GM18907 (cell line): ENCODE measurements at regions not wholly inside any gene's neighbourhood (a gene's known extent, or its start where the extent isn't known, plus 50 kb on each side); places are given as distances from the start of the nearest gene placed in this dataset.

ENCODE experiments used
- ATAC-seq: cut with Tn5 transposase; IDR thresholded peaks from one replicate; pipeline ENCODE4 v1.9.1; 2021; ENCODE audit warnings: mild to moderate bottlenecking, moderate library complexity; ENCODE audit not compliant: unreplicated experiment

DNA sequence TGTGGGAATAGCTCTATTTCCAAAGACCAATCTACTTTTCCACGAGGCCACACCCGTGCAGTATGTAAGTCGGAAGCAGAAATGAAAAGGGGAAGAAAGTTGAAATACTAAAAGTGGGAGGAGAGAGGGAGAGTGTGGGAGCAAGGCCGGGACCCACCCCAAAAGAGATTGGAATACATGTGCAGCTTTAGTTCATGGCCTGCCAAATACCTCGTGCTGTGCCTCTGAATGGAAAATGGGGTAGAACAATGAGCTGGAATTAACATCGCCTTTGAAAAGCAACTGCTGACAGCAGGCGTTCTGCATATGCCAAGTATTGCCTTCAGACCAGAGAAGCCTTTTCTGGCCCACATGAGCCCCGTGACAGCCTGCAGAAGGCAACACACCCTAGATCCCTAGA, 155.6 kb downstream of the CD83 start:
- ATAC-seq = no peak

DNA sequence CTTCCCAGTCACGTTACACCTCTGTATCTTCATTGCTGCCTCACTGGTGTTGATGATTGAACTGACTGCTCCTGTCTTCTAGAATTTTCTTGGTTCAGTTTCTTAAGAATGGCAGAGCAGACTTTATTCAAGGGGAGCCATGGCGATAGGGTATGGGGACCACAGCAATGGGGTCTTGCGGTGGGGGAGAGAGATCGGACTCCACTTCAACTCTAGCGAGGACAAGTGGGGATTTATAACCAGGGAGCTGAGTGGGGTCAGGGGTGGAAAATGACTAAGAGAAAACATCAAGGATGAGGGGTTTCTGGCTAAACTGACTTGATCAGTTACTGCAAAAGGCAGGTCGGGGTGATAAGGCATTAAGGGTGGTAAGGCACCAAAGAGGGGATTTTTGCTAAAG, 156.4 kb downstream of the CD83 start:
- no peak for ATAC-seq

DNA sequence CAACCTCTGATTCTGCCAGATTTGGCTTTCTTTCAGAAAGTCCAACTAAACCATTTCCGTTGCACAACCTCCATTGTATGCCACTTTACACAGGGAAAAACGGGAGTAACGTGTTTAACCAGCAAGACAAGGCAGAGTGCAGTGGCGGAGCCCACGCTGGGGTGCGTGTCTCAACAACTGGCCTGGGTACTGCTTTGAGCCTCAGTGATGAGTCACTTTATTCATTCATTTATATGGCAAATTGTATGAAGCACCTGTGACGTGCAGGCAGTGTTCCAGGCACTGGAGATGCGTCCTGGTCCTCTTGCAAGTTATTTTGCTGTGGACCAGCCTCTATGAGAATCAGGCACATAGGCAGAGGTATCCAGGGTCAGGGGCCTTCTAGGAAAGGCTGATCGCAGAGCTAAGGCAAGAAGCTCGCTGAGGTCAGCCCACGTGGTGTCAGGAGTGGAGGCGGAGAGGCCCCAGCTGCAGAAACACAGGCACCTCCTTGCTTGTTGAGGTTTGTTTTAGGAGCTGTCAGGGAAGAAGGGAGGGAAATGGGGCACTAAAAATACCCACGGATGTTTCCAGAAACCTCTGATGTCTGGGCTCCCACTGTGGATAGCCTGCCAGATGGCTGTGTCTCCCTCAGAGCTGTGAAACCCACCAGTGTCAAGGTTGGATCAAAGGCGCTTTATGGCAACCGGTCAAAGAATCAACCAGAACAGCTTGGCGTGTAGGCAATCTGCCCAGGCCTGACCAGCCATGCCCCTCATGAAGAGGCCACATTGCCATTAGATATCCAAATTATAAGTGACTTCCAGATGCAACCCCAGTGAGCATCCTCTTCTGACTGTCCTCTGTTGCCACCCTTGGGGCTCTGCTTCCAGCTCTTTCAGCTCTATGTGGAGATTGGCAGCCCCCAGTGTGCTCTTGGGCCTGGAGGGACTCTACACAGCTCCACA, 157.2 kb downstream of the CD83 start:
- no peak for ATAC-seq

DNA sequence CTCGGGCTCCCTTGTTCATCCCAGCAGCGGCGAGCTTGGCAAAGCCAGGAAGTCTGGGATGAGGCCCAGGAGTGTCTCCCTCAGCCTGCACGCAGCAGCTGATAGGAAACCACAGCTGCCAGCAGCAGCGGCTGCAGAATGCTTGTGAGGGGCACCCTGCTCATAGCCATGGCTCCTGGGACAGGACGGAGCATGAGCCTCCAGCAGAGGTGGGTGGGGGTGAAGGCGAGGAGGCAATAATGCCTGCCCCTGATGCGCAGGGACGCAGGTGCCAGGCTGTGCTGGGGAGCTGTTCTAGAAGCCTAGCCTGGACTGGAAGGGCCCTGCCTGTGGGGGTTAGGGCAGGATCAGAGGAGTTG, 157.9 kb downstream of the CD83 start:
- no peak for ATAC-seq

DNA sequence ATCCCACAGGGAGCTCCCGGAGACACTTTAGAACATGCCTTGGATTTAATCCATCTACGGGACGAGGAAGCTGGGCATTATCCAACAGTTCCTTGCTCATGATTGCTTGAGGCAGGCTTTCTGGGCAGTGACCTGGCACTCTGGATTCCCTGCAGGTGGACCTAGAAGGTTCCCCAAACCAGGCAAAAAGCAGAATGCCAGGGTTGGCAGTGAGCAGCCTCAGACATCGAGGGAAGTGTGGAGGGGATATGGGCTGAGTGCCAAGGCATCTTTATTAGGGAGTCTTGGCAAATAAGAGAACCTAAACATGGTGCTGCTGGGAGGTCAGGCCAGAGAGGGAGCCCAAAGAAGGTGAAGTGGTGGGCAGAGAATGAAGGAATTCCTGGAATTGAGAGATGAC, 158.5 kb downstream of the CD83 start:
- ATAC-seq = no peak

DNA sequence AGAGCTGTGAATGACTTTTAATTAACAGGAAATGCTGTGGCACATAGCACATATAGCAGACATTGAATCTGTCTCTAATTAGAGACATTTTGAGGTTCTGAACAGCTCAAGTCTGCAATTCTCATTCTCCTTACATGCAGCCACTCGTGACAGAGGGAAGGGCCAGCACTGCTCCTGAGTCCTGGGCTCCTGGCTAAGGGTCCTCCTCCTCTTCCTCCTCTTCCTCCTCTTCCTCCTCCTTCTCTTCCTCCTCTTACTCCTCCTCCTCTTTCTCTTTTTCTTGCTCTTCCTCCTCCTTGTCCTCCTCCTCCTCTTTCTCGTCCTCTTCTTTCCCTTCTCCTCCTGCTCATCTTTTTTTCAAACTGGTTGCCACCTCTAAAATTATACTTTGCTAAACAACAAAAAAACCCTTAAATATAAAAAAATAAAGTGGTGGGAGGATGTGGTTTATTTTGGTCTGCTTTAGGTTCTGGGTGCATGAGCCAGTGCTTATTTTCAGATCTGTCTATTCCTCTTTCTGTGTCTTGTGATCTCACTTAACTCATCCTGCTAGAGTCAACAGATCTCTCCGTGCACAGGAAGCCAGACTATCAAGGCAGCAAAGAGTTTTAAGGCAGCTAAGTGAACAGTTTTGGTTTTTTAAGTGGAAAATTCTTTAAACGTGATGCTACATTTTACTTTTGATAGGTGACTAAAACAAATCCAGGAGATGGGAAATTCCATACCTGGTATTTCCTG, 159.3 kb downstream of the CD83 start:
- peak; percentile 82 for ATAC-seq

DNA sequence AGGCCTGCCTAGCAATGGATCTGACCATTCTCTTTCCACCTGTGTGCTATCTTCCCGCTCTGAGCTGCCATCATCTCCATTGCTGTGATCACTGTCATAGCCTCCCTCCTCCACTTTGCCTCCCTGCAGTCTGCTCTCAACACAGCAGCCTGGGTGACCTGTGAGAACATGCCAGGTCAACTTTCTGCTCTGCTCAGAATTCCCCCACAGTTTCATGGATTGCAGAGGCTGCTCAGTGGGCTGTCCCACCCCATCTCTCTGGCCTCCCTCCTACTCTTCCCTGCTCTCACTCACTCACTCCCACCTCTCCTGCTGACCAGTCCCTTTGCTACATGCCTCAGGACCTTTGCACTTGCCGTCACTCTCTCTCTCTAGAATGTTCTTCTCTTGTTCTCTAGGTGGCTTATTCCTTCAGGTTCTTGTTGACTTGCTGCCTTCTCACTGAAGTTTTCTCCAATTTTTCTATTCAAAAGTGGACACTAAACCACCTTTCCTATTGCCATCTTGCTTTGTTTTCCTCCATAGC, 159.9 kb downstream of the CD83 start:
- ATAC-seq = peak; percentile 29

DNA sequence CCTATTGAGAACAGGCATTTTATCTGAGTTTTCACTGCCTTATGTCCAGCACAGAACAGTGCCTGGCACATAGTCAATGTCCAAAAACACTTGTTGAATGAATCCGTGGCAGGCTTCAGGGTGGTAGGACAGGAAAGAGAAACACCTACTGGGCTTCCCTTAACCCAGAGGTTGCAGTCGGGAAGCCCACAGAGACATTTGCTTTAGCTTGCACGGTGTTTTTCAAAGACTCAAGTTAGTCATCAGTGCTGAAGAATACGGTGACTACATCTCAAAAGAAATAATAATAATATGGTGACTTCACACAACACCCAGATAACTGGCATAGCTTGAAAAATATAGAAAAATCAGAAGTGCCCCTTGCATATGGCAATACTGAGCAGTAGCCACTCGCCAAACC, 160.4 kb downstream of the CD83 start:
- no peak for ATAC-seq

DNA sequence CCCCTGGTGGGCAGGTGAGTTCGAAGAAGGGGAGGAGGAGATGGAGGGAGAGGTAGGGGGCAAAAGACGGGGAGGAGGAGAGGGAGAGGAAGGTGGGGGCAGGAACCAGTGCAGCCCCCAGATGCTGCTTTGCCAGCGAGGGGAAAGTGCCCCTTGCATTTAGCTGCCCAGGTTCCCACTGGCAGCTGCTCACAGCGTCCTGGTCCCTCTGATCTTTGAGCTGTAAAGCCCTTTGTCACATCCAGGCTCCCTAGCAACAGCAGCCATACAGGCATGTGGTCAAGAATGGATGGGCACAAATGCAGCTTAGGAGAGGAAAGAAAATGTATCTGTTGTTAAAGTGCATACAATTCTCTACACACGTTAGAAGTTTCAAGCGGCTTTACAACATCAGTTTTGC, 160.9 kb downstream of the CD83 start:
- no peak for ATAC-seq

DNA sequence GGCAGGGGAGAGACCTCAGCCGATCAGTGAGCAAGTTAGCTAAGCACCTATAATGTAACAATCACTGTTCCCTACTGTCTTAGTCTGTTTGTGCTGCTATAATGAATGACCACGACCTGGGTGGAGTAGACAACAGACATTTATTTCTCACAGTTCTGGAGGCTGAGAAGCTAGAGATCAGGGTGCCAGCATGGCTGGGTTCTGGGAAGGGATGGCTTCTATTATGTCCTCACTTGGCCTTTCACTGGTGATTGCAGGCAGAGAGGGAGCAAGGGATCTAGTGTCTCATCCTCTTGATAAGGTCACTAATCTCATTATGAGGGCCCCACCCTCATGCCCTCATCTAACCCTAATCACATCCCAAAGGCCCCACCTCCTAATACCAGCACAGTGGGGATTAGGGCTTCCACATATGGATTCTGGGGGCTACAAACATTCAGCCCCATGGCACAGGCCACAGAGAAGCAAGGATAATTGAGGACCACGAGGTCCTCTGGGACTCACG, 162.5 kb downstream of the CD83 start:
- no peak for ATAC-seq

DNA sequence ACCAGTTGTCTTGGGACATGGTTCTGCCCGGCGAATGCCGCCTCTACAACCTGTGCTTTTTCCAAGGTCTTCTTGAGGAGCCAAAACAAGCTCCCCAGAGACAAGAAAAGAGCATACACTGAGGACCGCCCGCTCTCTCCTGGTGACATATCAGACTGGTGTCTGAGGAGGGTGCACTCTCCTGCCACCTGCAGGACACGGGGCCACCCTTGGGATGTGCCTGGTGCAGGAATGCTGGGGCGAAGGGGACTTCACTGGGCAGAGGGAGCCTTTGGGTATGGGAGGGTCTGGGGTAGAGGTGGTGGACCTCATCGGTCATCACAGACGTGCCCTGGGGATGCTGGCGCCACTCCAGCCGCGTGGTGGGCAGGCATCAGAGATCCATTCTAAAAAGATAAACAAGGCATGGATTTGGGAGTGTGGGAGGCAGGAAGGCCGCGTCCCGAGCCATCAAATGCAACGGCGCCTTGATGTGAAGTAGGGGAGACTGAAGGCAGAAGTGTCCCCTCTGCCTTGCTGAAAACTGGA, 163.3 kb downstream of the CD83 start:
- ATAC-seq = no peak

DNA sequence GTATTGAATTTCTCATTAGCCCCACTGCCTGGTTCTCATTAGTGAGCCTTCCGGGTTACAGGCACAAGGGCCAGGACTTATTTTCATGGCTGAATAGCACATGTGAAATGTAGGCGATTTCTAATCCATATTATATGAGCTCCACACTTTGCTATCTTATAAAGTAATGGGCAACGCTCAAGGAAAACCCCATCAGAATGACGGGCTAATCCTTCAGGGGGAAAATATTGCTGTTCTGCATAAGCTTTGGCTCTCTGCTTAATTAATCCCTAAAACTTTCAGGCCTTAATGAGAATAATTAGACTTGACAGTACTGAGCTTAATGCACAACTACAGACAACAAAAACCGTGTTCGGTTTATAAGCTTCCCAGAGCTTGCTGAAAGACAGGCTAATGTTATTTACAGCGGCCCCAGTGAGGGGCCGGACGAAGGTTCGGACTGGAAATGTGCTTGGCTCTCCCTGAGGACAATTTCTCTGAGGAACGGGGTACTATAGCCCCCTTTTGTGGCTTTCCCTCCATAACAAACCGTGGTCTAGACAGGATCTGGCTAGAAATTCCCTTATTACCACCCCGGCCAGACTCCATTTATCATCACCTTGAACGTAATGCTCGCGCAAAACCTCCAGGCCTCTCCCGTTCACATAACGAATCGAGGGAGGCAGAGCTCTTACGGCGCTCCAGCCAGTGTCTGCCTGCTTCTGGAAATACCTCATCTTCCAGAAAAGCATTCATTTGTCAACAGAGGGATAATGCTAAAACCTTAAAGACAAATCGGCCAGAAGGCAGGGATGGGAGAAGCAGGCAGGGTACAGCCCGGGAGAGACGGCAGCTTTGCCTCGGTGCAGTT, 164.5 kb downstream of the CD83 start:
- no peak for ATAC-seq

DNA sequence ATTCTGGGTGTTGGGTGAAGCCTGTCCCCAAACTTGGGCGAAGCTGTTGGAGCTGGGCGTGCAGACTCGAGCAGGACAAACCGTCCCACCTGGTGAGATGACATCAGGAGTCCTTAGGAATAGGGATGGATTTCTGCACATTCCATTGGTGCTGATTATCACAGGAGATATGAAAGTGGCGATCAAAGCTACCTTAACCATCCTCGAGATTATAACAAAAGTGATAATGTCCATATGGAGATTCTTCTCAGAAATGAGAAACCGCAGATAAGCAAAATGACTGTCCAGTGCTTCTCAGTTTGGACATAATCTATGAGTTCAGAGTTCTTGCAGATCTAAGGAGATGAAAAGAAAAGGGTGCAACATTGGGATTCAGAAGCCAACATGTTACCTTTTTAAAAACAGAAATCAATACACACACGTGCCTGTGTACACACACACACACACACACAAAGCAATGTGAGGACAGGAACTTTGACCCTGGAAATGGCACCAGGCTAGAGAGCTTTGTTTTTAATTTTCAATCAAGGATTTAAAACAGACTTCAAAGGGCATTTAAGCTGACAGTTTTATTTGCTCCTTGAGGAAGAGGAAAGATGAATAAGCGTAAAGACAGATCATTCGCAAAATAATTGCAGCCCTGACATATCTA, 165.4 kb downstream of the CD83 start:
- no peak for ATAC-seq

DNA sequence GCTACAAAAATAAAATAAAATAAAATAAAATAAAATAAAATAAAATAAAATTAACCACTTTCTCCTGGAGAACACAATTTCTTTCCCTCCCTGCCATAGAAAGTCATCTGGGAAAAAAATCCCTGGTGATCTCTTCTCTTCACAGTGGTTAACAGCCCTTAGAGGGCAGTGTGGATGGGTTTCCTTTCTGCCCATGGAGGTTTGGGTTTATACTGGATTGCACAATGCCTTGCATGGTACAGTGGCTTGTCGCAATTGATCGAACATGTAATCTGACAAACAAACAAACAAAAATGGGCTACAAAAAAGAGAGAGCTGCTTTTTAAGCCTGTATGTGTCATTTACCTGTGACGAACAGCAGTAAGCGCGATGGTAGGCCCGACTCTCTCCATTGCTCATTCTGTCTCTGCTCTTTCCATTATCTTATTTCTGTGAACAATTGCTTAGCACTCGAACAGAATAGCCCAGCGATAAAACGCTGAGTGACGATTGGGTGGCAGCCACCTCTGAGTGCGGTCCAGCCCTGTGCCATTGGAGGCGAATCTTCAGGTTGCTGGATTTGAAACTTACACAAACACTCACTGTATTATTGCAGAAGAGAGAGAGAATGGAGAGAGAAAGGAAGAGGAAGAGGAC, 166.1 kb downstream of the CD83 start:
- no peak for ATAC-seq

DNA sequence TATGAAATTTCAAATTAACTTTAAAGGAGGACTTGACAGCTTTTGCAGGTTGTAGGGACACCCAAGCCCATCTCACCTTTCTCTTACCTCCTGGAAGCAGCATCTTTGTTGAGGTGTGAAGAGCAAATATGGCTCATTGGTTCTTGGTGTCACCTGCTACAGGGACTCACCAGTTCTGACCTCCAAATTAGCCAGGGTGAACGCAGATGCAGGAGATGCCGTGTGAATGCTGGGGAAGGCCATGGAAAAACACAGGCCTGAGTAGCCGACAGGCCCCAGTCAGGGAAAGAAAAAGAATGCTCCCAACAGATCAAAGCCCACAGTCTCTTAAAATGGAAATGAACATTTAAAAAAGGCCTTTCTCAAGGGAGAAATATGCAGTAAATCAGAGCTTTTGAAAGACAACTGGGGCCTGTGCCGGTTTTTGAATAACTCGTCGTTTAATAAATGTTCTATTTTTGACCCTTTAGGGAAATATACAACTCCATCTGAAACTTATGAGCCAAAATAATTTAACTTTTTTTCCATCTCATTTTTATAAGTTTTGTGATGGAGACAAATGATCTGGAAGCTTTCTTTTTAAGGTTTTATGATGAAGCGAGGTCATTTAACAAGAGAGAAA, 167.5 kb downstream of the CD83 start:
- ATAC-seq = no peak

DNA sequence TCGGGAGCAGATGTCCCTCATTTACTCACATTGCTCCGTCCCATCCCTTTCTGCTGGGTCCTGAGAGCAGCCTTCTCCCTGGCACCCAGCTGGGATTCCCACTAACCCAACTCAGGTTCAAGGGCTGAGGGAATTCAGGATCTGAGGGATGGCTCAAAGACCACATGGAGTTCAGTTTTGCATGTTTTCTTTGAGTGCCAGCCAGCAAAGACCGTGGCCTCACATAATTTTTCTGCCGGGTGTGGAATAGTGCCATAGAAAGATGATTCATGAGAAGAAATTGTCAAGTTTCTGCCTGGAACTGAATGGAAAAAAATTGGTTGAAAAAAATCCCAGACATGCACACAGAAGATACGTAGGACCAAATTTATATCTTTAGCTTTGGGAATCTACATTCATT, 168.6 kb downstream of the CD83 start:
- ATAC-seq = no peak

DNA sequence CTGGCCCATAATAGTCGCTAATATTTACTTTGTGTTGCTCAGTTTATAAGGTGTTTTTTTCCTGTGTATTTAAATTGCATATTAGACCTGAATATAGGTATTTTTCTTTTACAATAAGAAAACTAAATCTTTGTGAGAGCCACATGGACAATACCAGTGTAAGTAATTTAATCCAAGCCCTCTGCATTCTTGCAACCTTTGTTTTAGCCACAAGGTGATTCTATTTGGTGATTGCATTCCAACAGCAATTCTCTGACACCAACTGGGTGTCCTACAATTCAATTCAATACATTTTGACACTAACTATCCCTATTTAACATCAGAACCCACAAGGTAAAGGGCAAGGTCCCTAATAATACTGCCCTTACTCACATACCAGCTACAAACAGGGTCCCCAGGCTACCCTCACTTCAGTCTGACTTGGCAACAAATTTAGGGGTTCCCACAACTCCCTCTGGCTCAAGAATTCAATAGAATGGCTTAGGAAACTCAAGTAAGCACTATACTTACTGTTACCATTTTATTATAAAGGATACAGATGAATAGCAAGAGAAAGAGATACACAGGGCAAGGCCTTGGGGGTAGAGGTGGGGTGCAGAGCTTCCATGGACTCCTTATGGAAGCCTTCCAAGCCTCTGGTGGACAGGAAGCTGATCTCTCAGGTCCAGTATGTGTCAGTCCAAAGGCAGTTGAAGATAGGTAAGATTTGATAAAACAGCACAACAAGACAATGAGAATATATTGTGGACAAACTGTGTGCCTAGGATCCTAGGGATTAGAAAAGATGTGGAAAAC, 169.3 kb downstream of the CD83 start:
- no peak for ATAC-seq

DNA sequence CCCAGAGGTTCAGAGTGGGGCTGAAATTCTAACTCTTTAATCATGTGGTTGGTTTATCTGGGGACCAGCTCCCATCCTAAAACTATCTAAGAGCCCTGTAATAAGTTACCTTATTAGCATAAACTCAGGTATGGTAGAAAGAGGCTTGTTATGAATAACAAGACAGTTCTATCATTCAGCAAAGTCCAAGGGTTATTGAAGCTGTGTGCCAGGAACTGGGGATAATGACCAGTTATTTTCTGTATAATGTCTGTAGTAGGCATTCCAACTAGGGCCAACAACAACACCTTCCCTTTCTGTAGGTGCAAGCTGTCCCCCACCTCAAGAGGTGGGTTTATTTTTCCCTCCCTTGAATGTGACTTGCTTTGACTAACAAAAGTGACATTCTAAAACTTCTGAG, 170.1 kb downstream of the CD83 start:
- ATAC-seq = no peak
